C4-2B (cell line): ENCODE measurements at regions not wholly inside any gene's neighbourhood (a gene's known extent, or its start where the extent isn't known, plus 50 kb on each side); places are given as distances from the start of the nearest gene placed in this dataset.

Source experiments
- ZFX ChIP-seq: fragments of 450-650 bp; IDR thresholded peaks from 2 replicates; pipeline ENCODE4 v1.6.1; 2017
- TF ChIP-seq, protein P1 (sequence below): fragments of 450-650 bp; conservative IDR thresholded peaks from 2 replicates; pipeline ENCODE4 v1.5.1; 2017; ENCODE audit warnings: mild to moderate bottlenecking

DNA sequence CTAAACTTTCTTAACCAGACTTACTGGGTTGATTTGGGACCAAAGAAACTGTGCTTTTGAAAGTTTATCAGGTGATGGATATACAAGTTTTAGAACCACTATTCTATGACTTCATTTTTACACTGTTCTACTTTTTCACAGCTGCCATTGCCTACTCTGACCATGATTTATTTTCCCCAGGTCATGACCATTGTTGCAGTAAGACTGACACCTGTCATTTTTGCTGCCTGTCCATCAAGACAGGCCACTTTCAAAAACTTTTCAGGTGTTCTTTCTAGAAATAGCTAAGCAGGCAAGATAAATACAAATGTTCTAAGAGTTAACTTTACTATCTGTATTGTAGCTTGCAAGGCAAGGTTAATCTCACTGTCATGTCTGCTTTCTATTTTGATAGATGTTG is 147.9 kb upstream of the SEMA3C start:
- TF ChIP-seq, protein P1, sequence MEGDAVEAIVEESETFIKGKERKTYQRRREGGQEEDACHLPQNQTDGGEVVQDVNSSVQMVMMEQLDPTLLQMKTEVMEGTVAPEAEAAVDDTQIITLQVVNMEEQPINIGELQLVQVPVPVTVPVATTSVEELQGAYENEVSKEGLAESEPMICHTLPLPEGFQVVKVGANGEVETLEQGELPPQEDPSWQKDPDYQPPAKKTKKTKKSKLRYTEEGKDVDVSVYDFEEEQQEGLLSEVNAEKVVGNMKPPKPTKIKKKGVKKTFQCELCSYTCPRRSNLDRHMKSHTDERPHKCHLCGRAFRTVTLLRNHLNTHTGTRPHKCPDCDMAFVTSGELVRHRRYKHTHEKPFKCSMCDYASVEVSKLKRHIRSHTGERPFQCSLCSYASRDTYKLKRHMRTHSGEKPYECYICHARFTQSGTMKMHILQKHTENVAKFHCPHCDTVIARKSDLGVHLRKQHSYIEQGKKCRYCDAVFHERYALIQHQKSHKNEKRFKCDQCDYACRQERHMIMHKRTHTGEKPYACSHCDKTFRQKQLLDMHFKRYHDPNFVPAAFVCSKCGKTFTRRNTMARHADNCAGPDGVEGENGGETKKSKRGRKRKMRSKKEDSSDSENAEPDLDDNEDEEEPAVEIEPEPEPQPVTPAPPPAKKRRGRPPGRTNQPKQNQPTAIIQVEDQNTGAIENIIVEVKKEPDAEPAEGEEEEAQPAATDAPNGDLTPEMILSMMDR, result no peak
- no peak for TF ChIP-seq ZFX
